NCI-H524 treated with DMSO at 0.1 percent for 48 hours (cell line): ENCODE measurements at regions not wholly inside any gene's neighbourhood (a gene's known extent, or its start where the extent isn't known, plus 50 kb on each side); places are given as distances from the start of the nearest gene placed in this dataset.
"Not testable (repeated sequence)": the region's sequence is repeated elsewhere in the genome, so short reads cannot be mapped to it uniquely, and the experiment has no call there.

Experiments used
- DNase-seq: peaks from one replicate; lab custom pipeline; 2025; lab: John Stamatoyannopoulos, UW

DNA sequence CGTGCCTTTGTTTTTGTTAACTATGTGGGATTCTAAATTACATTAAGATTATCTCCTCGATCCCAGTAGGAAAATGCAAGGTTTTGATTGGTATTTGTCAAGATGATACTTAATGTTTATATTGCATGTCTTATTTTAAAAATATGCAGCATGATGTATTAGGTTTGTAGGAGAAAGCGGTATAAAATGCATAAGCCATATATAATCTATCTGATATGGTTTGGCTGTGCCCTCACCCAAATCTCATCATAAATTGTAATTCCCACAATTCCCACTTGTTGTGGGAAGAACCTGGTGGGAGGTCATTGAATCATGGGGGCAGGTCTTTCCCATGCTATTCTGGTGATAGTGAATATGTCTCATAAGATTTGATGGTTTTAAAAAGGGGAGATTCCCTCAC, 198.1 kb upstream of the NCAM2 start:
- no peak for DNase-seq

DNA sequence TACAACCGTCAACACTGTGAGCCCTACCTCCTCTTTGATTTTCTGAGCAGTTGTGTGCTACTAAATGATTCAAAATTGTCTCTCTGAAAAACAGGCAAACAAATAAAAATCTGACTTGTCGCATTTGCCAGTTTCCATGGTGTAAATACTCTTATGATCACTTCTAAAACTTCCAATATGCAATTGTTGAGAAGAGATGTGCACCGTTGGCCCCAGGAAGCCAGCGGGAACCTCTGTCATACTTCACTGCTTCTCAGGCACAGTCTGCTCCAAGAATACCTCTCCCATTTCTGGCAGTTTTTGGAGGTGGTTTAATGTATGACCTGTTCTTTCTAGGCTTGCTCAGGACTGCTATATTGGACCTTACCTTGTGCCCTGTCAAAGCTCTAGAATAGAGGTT, 196.0 kb upstream of the NCAM2 start:
- DNase-seq = no peak

DNA sequence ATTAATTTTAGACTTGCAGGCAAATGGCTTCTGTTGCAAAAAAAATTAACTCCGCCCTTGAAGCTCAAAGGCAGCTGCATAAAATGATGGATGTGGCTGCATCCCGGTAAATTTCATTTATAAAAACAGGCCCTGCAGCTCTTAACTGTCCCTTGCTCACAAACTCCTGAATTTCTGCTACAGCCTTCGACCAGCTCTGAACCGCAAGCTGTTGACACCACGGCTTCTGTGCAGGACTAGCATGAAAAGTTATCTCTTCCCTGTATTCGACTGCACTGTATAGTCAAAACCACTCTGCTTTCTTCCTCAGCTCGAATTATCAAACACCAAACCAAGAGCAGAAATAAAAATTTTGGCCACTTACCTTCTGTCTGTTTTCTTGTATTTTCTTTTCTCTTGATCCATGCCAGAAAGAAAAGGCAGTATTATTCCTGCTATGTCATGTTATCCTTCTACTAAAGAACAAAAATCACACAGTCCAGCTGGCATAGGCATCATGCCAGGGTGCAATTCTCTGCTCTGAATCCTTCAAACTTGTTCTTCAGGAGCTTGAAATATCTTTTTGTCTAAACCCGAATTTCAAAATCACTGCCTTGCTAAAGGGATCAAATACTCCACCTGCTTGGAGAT, 195.5 kb upstream of the NCAM2 start:
- DNase-seq = no peak

DNA sequence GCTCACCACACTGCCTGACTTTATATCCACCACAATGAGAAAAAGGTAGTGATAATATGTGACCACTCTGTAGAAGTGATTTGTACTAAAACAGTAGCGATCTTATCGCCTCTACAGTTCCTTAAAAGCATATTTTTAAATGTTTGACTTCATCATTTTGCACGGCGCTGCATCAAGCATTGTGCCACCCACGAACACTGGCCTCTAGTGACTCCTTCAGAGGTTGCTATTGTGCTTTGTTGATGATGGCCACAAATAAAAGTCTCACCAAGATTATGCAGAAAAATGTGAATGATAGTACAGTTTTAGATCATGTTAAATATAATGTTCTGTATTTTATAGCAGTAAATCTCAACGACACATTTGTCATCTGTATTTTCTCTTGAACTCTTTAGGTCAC, 186.5 kb upstream of the NCAM2 start:
- DNase-seq = no peak

DNA sequence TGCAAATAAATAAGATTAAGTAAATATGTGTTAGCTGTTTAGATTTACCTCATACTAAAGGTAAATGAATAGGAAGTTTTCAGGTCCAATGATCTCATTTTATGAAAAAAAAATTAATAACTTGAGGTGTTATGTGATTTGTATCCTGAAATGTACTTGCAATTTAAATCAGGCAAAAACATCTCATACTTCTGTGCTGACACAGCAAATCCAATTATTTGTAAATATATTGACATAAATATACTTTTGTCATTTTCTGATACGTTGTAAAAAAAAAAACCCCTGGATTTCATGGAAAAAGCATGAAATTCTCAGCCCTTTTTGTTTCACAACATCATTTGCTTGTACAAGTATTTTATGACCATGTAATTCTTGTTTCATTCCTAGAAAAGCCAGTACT, 184.1 kb upstream of the NCAM2 start:
- DNase-seq = no peak

DNA sequence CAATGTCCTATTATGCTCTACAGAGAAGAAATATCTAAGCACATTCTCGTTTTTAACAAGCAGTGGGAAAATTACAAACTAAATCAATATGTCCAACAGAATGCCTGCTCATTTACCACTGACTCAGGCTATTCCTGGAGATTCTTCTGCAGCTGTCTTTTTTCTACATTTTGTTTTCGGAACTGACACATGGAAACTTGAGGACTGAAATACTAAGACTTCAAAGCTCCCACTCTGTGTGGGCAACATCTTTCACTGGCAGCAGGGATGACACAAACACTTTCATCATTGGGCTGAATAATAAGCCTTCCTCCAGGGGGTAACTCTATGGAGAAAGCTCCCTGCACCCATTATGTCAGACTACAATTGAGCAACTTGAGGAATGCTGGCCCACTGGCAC, 175.5 kb upstream of the NCAM2 start:
- DNase-seq = no peak

DNA sequence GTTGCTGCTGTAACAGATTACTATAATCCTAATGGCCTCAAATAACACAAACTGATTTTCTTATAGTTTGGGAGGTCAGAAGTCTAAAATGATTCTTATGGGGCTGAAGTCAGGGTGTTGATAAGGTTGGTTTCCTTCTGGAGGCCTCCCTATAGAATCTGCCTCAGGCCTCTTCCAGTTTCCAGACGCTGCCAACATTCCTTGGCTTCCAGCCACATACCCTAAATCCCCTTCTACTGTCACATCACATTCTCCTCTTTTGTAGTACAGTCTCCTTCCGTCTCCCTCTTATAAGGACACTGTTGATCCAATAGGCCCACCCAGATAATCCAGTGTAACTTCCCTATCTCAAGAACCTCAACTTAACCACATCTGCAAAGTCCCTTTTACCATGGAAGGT, 145.3 kb upstream of the NCAM2 start:
- no peak for DNase-seq

DNA sequence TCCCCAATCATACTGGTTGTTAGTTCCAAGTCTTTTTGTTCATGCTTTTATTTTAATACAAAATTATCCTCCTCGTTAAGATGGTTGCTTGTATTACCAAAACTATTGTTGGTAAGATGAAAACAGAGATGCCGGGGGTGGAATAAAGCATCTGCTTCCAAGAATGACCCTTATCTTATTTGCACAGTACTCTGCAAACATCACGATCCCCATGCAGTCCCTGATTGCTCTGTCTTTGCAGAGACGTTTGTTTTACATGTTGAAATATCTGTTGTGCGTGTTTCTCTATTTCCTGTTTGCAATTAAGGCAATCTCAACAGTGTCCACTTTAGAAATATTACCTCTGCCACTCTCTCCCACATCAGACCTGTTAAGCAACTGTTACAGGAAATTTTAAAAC, 141.3 kb upstream of the NCAM2 start:
- DNase-seq = no peak

DNA sequence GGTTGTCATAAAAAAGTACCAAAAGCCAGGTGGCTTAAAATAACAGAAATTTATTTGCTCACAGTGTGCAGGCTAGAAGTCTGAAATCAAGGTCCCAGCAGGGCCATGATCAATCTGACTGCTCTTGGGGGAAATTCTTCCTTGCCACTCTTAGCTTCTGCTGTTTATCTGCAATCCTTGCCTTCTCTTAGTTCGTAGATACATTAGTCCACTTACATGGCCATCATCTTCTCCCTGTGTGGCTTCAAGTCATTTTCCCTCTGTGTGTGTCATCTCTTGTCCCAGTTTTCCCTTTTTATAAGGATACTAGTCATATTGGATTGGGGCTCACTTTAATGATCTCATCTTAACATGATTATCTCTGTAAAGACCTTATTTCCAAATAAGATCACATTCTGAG, 124.0 kb upstream of the NCAM2 start:
- no peak for DNase-seq

DNA sequence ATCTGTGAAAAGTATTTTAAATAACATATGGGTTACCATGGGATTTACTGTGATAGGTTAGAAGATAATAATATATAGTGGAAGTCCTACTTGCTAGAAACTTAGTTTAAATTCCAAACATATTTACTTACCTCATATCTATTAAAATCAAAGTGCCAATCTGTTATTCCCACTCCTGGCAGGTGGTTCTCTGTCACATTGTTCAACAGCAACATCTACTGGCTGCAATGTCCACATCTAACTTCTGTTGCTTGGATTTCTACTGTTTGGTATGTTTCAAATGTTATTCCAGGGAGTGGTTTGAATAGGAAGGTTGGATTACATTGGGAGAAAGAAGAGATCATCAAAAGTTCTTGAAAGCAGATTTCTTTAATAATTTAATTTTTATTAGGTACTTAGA, 122.5 kb upstream of the NCAM2 start:
- peak; percentile 30 for DNase-seq

DNA sequence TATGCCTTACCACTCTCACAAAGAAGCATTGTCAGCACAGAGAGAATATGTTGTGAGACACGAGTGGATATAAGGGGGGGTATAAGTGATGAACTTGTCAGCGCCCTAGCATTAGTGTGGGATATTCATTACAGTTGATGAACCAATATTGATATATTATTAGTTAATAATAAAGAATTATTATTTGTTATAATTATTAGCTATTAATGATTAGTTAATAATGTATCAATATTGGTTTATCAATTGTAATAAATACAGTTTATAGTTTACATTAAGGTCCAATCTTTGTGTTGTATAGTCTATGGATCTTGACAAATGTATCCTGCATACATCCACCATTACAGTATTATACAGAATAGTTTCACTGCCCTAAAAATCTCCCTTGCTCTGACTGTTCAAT, 120.2 kb upstream of the NCAM2 start:
- DNase-seq = no peak

DNA sequence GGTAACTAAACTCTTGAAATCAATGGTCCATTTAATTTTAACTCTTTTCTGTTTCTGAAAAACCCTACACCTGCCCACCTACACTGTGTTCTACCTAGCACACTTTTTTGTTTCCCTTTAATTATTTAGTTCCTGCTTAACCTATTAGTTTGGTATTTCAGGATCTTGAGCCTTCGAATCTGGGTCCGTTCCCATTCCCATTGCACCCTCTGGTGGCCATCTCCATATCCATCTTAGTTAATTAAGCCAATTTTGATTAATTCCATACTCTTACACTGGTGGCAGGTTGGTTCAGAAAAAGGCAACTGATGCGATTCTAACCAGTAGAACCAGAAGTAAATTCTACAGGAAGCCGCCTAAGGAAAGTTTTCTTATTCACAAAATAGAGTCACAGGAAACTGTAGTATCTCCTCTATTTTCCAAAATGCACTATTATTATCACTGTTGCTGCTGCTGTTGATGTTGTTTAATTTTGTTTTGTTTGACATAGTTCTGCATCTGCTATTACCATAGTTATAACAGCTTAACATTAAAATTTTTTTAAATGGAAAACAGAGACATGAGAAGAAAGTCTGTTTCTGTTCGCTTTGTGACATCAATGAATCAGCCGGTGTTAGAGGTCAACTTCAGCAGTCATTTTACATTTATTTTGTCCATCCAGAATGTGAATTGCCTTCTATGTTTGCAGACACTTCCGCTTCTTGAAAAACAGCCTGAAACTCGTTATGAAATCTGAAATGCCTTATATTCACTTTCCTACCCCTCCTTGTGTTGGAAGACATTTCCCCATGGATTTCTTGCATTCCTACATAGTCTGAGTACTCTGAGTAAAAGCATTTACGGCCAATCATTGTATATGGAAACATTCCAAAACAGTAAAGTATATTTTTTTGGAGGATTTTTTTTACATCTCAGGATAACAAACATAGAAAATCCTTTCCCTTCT, 115.5 kb upstream of the NCAM2 start:
- no peak for DNase-seq

DNA sequence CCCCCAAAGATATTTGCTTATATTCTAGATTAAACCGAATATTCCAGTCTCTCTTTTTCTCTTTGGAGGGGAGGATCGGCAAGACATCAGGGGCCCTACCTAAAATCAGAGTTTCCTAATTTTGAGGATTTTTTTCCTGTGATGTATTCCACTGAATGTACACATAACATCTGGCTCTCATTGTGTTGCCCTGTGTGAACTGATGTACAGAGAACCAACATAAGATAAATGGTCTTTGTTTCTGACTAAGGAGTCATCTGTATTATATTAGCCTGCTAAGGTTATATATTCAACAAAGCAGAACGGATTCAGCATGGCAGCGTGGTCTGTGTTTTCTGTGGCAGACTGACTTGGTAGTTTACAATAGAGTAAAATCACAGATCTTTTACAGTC, 114.8 kb upstream of the NCAM2 start:
- DNase-seq = no peak

DNA sequence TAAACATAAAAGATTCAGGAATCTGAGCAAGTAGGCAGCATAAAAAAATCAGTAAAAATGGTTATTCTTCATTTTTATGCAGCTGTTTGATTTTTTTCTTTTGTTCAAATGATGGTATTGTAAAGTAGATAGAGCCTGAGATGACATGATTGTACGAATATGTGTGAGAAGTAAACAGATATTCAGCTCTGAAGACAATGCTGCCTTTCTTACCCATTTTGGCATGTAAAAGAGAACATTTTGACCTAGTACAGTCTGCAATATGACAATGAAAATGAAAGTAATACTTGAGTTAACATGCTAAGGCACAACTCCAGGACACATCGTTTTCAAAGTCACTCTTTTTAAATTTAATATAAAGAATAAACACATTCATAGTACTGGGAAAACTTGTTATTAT, 95.7 kb upstream of the NCAM2 start:
- DNase-seq = no peak

DNA sequence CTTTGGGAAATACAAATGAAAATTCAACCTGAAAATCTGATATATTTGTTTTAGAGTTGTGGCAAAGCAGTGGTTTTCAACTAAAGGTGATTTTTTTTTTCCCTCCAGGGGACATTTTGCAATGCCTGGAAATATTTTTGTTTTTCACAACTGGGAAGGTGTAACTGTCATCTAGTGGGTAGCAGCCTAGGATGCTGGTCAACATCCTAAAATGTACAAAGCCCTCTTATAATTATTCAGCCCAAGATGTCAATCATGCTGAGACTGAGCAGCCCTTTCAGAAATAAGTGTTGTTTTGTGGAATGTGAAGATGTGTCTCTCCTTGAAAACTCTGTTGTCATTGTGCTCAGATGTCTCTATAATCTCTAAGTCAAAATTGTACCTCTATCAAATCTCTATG, 95.2 kb upstream of the NCAM2 start:
- DNase-seq = no peak

DNA sequence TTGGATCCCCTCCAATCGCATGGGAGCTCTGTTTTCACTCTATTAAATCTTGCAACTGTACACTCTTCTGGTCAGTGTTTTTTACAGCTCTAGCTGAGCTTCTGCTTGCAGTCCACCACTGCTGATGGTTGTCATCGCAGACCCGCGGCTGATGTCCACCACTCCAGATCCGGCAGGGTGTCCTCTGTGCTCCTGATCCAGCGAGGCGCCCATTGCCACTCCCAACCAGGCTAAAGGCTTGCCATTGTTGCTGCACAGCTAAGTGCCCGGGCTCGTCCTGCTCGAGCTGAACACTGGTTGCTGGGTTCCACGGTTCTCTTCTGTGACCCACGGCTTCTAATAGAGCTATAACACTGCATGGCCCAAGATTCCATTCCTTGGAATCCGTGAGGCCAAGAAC, 70.7 kb upstream of the NCAM2 start:
- not testable (repeated sequence) for DNase-seq

DNA sequence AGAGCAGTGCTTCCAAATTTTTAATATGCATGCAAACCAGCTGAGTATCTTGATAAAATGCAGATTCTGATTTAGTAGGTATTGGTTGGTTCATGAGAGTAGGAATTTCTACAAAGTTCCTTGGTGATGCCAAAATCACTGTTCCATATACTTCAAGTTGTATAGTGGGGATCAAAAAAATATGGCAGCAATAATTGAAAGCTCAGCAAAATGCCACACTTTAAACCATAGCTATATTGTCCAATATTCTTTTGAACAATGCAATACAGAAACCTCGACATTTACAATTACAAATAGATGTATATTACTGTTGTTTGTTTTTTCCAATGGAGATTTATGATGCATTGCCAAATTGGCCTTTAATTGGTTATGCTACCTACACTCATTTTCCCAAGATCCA, 55.7 kb upstream of the NCAM2 start:
- no peak for DNase-seq

DNA sequence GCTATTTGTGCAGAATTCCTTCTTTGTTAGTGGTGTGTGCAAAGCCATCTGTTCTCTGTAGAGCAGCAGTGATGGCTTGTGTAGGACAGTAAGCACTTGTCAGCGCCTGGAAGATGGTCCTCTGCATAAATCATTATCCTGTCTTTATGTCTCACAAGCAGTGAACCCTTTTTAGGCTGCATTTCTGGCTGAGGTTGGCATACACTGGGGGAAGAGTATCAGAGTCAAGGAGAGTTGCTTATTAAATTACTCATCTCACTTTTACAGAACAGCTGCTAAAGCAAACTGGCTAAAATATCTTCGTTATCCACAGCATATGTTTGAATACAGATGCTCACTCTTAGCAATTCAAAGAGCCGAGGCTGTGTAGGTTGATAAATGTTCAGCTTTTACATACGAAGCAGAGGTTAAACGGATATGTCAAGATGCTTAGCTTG, 54.6 kb upstream of the NCAM2 start:
- DNase-seq = peak; percentile 97

DNA sequence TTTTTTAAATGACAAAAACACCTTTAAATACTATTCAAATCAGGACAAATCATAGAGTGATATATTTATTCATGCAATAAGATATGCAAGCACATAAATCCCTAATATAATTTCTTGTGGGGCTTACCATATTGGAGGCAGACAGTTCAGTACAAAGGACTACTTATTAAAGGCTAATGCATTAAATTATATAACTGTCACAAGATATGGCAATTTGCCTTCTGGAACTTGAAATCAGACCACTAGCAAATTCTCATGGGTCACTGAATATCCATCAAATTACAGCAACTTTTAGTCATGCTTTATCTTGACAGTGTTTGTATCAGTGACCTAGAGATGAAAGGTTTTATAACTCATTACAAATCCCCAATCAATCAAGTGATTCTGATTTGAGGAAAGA, 54.1 kb upstream of the NCAM2 start:
- DNase-seq = peak; percentile 47

DNA sequence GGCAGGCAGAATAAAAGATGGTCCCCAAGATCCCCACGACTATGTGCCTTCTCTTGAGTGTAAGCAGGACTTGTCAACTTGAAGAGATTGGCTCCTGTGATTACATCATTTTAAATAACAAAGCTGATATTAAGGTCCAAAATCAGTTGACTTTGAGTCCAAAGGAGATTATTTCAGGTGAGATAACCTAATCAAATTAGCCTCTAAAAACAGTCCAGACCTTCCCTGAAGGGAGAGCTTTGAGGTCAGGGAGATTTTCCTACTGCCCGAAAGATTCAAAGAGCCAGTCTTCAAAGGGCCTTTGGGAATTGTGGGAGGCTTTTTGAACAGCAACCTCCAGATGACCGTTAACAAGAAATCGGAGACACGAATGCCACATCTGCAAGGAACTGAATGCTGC, 51.5 kb upstream of the NCAM2 start:
- no peak for DNase-seq
